NT2/D1 (cell line): ENCODE measurements at regions not wholly inside any gene's neighbourhood (a gene's known extent, or its start where the extent isn't known, plus 50 kb on each side); places are given as distances from the start of the nearest gene placed in this dataset.

Experiments used
- YY1 ChIP-seq: IDR thresholded peaks from 2 replicates; pipeline ENCODE4 v1.6.1; 2011; ENCODE audit not compliant: insufficient read length, insufficient read depth
- ZNF274 ChIP-seq: IDR thresholded peaks from 2 replicates; pipeline ENCODE4 v1.6.1; 2011; ENCODE audit warnings: mild to moderate bottlenecking, low read depth, low read length

DNA sequence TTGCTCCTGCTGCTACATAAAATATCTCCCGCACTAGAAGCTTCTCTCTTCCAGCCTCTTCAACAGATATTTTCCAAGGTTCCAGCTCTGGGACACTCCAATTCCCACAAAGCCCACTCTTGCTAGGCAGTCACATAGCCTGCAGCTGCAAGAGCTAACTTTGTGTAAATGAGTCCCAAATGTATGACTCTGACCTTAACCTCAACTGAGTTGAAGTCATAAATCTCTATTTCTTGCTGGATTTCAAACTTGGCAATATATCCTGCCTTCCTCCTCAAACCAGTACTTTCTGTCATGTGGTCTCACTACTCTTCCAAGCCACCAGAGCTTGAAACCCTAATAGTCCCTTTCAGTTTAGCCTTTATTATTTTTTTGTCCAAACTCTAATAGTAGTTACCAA lies 315.4 kb upstream of the GRIA3 start:
- TF ChIP-seq YY1 (no peak), ZNF274 (no peak)
